Cardiac muscle cell (in vitro differentiated cells and primary cell): ENCODE measurements at regions not wholly inside any gene's neighbourhood (a gene's known extent, or its start where the extent isn't known, plus 50 kb on each side); places are given as distances from the start of the nearest gene placed in this dataset.

Experiments
- DNase-seq, 2 donors: peaks; one replicate each; pipeline versions ENCODE4 v3.0.0 to v3.0.0-alpha.2; 2010 to 2017; ENCODE audit warnings: low read depth in 1 of 2, low spot score in 1 of 2
- H3K27ac ChIP-seq: fragments of 200-600 bp; sonication (generic); 2 replicates; pipeline ENCODE4 v1.5.1; 2016
- H3K27me3 ChIP-seq: fragments of 200-600 bp; sonication (generic); 2 replicates; pipeline ENCODE4 v1.6.0; 2016; ENCODE audit warnings: control low read depth
- H3K36me3 ChIP-seq: fragments of 200-600 bp; sonication (generic); 2 replicates; pipeline ENCODE4 v1.5.1; 2016; ENCODE audit warnings: control low read depth
- H3K4me1 ChIP-seq: fragments of 200-600 bp; sonication (generic); 2 replicates; pipeline ENCODE4 v1.8.1; 2017; ENCODE audit warnings: low read depth, mild to moderate bottlenecking, mixed run types
- H3K4me3 ChIP-seq: fragments of 200-600 bp; sonication (generic); 2 replicates; pipeline ENCODE4 v1.5.1; 2016; ENCODE audit warnings: mild to moderate bottlenecking
- H3K9me3 ChIP-seq: fragments of 200-600 bp; sonication (generic); 2 replicates; pipeline ENCODE4 v1.5.1; 2017; ENCODE audit warnings: low read depth, mild to moderate bottlenecking, control low read depth
- TF ChIP-seq, protein P1 (sequence below): IDR thresholded peaks from 2 replicates; pipeline ENCODE4 v1.5.1; 2012; ENCODE audit warnings: low read depth, mild to moderate bottlenecking, low read length

DNA sequence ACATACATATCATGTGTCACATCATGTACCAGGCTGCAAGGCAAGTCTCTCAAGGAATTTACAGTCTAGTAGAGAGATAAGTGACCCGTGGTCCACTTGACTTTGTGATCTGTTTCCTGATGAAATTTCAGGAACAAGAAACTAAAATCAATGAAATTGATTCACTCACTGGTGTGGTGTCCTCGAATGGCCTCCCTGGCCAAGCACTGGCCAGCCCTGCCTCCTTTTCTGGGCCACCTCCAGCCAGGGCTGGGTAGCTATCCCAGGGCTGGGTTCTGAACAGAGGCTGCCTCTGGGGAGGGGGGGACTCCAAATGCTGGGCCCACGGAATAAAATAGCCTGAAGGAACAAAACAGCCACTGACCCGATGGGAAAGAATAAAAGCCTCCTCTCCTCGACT, 182.2 kb downstream of the HERPUD2 start:
- no peak for DNase-seq
- H3K36me3 ChIP-seq, result no peaks in the 10 kb centered on the region
- H3K9me3 ChIP-seq, result no peaks in the 10 kb centered on the region
- TF ChIP-seq, protein P1, sequence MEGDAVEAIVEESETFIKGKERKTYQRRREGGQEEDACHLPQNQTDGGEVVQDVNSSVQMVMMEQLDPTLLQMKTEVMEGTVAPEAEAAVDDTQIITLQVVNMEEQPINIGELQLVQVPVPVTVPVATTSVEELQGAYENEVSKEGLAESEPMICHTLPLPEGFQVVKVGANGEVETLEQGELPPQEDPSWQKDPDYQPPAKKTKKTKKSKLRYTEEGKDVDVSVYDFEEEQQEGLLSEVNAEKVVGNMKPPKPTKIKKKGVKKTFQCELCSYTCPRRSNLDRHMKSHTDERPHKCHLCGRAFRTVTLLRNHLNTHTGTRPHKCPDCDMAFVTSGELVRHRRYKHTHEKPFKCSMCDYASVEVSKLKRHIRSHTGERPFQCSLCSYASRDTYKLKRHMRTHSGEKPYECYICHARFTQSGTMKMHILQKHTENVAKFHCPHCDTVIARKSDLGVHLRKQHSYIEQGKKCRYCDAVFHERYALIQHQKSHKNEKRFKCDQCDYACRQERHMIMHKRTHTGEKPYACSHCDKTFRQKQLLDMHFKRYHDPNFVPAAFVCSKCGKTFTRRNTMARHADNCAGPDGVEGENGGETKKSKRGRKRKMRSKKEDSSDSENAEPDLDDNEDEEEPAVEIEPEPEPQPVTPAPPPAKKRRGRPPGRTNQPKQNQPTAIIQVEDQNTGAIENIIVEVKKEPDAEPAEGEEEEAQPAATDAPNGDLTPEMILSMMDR, result no peak
- no peak overlapping the region for H3K4me3 ChIP-seq
- H3K27ac ChIP-seq, result no peak overlapping the region
- peaks cover 6% of the 10 kb centered on the region for H3K4me1 ChIP-seq
- no peaks in the 10 kb centered on the region for H3K27me3 ChIP-seq

DNA sequence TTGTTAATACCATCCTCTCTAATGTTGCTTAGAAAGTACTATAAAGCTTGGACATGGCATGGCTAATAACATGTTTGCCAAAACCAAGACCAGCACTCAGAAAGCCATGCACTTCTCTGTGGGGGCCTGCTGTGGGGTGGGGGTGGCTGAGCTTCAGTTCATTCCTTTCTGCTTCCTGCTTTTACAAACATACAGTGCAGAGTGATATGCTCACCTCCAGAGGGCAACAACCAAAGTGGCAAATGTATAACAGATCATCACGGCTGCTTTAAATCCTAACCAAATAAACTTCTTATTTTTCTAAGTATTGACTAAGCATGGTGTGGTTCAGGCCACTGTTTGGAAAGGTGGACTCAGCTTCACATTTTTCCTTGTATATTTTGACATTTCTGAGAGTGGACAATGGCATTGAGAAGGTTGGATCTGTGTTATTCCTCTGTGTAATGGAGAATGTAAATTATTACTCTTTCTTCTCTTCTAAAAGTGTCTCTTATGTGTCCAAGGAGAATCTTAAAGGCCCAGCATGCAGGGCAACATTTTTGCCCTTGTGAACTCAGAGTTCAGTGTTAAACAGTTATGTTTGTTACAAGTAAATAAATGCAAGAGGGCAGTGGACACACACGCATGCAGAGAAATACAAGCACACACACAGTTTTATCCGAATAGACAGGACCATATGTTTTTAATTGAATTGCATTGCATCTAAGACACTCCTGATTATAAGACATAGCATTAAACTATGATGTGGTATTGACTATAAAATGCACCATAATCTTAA, 186.1 kb downstream of the HERPUD2 start:
- Histone ChIP-seq H3K9me3 (no peaks in the 10 kb centered on the region), H3K4me3 (no peak overlapping the region), H3K36me3 (no peaks in the 10 kb centered on the region), H3K27me3 (no peaks in the 10 kb centered on the region), H3K27ac (no peak overlapping the region), H3K4me1 (peaks cover 9% of the 10 kb centered on the region)
- DNase-seq, result no peak
- TF ChIP-seq, protein P1, result no peak

DNA sequence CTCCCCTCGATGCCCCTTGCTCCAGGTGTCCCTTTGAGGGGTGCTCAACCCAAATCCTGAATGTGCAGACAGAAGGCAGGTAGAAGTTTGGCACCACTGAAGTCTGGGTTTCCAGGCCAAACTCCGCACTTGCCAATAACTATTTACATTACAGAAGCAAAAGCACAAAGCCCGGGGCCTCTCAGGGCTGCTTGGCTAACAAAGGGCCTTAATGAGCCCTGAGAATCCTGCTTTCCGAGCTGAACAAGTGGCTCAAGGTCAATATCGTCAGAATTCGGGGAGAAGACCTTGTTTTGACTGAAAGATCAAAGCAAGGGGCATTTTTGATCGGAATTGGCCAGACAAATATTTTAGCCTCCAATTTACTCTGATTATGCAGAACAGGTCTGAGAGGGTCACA, 189.9 kb downstream of the HERPUD2 start:
- Histone ChIP-seq H3K4me3 (no peak overlapping the region), H3K36me3 (no peaks in the 10 kb centered on the region), H3K4me1 (peaks cover 9% of the 10 kb centered on the region), H3K27me3 (no peaks in the 10 kb centered on the region), H3K27ac (peak overlapping the region; percentile 64), H3K9me3 (no peaks in the 10 kb centered on the region)
- no peak for DNase-seq
- TF ChIP-seq, protein P1, result no peak

DNA sequence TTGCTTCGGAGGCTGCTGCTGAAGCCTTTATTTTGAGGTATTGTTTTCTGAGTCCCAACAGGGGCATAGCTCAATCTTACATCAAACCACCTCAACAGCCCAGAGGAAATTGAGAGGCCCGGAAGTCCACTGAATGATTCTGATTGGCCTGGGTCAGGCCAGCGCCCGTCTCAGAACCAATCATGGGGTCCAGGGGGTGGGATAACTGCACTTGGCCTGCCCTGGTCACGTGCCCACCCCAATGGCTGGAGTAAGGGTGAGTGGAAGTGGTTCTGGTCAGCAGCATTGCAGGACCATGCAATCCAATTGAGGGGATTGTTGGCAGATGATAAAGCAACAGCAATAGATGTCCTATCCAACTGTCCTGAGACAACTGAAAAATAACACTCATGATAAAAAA, 190.6 kb downstream of the HERPUD2 start:
- H3K27me3 ChIP-seq, result no peaks in the 10 kb centered on the region
- no peak overlapping the region for H3K27ac ChIP-seq

DNA sequence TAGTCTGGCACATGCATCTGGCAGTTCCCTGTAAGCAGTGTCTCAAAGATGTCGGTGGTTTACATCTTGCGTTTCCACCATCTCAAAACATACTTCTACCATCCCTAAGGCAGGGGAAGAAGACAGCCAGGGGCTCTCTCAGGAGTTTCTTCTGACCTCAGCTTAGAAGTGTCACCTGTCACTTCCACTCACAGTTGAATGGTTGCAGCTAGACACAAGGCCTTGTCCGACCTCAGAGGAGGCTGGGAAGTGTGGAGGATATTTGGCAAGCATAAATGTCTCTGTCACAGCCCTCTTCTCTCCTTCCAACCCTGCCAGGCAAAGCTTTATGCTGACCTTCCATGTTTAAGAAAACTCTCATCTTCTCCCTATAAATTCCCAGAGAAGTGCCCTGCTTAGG, 193.3 kb downstream of the HERPUD2 start:
- Histone ChIP-seq H3K27me3 (no peaks in the 10 kb centered on the region), H3K4me1 (peaks cover 9% of the 10 kb centered on the region), H3K36me3 (no peaks in the 10 kb centered on the region), H3K9me3 (no peaks in the 10 kb centered on the region), H3K4me3 (no peak overlapping the region), H3K27ac (no peak overlapping the region)
- no peak for DNase-seq
- TF ChIP-seq, protein P1, result no peak

More for the DNA sequence above, 190.6 kb downstream of the HERPUD2 start:
- H3K9me3 ChIP-seq, result no peaks in the 10 kb centered on the region
- DNase-seq, result no peak
- TF ChIP-seq, protein P1, result no peak
- H3K36me3 ChIP-seq, result no peaks in the 10 kb centered on the region
- peaks cover 9% of the 10 kb centered on the region for H3K4me1 ChIP-seq
- no peak overlapping the region for H3K4me3 ChIP-seq

DNA sequence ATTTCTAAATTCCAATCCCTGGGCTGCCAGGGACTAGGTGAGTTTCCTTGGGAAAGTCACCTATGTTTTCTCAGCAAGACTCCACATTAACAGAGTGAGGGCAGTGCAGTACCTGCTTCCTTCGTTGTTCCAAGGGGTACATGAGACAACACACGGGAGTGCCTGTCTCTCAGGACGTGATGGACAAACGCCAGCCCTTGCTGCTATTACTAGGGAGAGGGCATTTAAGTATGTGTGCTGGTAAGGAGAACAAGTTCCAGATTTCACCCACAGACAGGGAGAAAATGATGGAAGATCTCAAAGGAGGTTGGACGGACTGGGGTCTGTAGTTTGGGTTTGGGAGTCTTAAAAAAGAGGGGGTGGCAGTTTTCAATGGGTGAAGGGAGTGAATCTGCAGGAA, 195.7 kb downstream of the HERPUD2 start:
- H3K4me3 ChIP-seq, result no peak overlapping the region
- no peaks in the 10 kb centered on the region for H3K27me3 ChIP-seq
- H3K27ac ChIP-seq, result no peak overlapping the region
- H3K9me3 ChIP-seq, result no peaks in the 10 kb centered on the region
- no peaks in the 10 kb centered on the region for H3K4me1 ChIP-seq
- H3K36me3 ChIP-seq, result no peaks in the 10 kb centered on the region
- TF ChIP-seq, protein P1, result no peak
- no peak for DNase-seq
